Left hindlimb (tissue), 1 donor: ENCODE measurements at regions not wholly inside any gene's neighbourhood (a gene's known extent, or its start where the extent isn't known, plus 50 kb on each side); places are given as distances from the start of the nearest gene placed in this dataset.

ENCODE experiments used
- DNase-seq: peaks from one replicate; pipeline ENCODE4 v3.0.0-alpha.2; 2018

DNA sequence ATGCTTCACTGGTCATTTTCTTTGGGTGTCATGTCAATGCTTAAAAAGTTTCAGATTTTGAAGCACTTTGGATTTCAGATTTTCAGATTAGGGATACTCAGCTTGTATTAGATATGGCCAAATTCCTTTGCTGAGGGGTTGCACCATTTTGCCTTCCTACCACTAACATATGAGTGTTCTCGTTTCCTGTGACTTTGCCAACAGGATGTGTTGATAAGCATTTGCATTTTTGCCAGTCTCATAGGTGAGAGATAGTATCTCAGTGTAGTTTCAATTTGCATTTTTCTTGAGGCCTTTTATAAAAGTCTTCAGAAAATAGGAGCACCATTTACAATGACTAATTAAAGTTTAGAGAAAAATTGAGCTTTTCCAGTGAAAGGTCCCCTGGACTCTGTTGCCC lies 71.6 kb upstream of the CLCN4 start:
- no peak for DNase-seq

DNA sequence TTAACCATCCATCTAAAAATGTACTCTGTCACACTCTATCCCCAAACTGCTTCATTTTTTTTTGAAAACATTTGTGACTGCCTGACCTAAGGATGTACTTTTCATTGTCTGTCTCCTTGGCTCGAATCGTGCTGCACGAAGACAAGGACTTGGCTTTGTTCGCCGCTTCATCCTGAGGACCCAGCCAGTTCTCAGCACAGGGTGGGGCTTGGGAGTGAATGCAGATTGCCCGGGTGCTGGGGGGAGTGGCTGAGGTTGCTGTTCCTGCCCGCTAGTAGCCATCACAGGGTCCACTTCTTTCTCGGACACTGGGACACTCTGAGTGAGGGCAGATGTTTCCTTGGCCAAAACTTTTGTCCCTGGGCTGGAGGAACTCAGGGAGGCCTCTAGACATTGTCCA lies 70.1 kb upstream of the CLCN4 start:
- peak; percentile 33 for DNase-seq

DNA sequence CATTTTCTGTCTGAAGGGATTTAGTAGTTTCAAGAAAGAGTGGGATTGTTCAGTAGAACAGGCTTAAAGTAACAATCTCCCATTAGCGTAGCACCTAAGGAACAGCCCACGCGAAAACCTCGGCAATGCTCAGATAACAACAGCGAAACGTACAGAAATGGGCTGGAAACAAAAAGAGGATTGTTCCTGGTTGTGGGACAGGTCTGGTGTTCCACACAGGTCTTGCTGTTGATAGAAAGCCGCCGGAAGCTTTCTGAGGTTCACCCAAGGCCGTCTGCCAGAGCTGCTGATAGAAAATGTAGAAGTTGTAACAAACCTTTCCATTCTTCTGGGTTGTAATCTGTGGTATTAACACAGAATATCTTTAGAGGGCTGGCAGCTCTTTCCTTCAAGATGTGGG lies 69.4 kb upstream of the CLCN4 start:
- DNase-seq, result no peak

DNA sequence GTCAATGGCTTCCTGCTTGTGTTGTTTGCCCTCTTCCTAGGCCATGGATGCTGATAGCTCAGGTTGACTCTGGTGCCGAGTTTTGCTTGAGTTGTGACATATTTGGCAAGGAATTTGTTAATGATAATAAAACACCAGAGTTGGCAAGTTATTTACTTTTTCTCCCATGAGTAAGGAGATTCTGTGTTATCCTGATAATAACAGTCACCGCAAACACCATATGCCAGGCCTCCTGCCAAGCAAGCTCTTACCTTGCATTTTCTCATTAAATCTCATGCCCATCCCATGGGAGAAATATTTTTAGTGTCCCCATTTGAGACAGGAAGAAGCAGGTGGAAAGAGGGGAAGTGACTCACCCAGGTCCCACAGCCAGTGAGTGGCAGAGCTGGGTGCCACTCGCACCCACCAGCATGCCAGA lies 67.4 kb upstream of the CLCN4 start:
- no peak for DNase-seq

DNA sequence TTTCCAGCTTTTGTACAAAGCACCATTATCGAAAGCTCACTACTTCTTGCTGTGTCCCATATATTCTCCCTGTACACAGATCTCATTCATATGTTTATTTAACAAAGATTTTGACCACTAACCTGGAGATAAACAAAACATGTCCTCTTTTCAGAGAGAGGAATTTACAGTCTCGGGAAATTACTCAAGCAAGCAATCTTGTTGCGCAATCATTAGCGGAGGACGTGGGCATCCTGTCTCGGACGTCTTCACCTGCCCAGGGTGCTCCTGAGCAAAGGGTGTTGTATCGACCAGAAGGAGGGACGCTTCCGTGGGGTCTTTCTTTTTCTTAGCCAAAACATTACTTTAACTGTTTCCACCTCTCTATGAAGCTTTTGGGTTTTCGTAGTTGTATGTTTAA lies 66.5 kb upstream of the CLCN4 start:
- DNase-seq, result no peak

DNA sequence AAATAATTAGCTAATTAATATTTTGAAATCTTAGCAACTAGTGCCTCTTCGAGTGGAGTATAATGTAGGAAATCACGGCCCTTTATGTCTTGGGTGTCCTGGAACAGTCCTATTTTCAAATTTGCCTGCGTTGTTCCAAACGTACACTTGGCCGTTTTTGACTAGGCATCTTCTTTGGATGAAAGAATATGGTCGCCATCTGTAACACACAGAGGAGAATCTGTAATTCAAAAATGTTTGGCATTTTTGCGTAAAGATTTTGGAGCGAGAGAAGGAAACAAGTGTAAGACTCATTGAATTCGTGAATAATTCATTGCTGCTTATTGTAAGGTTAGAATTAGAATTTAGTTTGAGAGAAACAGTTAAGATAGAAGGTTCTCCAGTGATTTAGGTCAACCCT lies 61.5 kb upstream of the CLCN4 start:
- no peak for DNase-seq

DNA sequence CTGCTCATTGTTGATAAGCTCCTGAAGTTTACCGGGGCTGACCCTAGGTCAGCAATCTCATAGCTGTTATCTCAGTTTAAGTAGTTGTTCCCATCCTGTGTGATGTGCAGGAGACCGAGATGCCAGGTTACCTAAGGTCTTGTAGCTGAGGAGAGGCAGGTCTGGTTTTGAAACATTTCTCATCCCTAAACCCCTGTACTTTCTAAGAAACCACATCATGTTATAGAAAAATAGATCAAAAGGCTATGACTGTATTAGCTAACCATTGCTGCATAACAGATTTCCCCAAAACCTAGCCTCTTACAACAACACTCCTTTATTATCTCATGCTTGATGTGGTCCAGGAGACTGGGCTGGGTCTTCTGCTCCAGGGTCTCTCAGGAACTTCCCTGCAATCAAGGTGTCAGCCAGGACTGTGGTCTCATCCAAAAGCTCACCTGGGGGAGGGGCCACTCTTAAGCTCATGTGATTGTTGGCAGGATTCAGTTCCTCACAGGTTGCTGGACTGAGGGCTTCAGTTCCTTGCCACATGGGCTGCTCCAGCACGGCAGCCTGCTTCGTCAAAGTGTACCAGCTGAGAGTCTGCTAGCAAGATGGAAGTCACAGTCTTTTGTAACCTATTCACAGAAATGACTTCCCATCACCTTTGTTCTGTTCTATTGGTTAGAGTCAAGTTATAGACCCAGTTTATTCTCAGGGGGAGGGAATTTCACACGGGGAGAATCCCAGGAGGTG lies 60.9 kb upstream of the CLCN4 start:
- no peak for DNase-seq

DNA sequence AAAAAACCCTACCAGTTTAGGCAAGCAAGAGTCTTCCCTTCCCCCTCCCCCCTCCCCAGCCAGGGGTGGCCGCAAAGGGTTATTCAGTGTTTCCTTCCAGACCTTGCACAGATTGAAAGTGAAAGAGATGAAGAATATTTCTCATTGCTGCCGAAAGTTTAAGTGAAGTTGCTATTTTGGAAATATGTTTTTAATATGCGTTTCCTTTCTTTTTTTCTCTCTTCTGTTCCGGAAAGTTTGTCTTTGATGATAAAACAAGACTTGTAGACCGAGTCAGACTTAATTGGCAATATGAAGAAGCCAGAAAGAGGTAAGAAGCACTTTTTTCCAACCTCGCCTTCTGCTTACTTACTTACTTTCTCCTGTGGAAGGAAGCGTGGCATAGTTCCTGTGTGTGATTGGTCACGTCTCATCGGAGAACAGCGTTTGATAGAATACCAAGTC lies 58.5 kb upstream of the CLCN4 start:
- peak; percentile 50 for DNase-seq

DNA sequence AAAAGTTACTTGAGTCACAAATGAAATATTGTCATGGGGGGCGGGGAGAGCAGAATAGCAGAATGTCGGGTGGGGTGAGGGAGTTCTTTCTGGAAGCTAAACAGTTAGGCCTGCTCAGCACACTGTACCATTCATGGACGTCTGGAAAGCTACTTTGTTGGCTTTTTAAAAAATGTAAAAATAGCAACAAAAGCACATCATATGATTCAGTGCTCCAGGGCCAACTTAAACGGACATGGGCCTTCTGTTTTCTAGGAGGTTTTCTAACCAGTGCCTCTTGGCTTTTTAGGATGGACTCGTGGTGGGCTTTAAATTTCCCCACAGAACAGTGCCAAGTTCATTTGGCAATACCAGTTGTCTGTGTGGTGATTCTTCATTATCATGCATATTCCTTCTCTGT lies 57.4 kb upstream of the CLCN4 start:
- DNase-seq, result no peak

DNA sequence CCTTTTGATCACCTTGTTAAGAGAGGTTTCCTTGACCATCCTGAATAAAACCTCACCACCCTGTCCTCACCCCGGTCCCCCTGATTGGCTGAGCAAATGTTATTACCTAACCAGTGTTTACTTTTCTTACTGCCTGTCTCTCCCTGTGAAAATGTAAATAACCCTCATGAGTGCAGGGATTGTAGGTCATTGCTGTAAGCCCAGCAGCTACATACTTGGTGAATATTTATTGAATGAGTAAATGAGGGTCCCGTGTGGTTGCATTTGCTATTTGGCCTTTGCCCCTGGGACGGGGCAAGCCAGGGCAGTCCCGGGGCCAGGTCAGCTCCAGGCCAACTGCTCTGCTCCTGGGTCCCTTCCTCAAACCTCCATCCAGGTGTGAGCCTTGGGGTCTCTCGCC lies 55.5 kb upstream of the CLCN4 start:
- DNase-seq, result no peak

DNA sequence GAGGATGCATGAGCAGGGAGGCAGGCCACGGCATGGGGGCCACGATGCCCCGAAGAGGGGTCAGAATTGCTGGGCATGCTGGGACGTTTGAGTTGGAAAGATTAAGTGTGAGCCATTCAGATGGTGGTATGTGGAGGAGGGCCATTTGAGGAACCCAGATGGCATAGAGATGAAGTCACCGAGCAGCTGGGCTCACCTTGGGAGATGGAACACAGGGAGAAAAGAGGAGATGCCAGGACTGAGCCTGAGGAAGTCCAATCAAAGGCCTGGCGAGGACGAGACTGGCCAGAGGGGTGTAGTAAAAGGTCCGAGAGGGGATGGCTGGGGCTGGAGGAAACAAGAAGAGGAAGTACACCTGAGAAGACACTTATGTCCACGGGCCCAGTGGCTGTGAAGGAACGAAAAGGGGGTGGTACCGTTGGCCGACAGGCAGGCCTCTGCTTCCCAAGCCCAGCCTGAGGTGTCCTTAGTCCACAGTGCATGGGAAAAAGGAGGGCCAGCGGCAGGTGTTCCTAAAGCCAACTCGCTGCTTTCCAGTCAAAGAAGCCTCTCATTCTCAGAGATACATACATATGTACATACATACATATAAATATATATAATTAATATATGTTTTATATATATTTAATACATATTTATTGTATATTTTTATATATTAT lies 54.6 kb upstream of the CLCN4 start:
- DNase-seq, result no peak

DNA sequence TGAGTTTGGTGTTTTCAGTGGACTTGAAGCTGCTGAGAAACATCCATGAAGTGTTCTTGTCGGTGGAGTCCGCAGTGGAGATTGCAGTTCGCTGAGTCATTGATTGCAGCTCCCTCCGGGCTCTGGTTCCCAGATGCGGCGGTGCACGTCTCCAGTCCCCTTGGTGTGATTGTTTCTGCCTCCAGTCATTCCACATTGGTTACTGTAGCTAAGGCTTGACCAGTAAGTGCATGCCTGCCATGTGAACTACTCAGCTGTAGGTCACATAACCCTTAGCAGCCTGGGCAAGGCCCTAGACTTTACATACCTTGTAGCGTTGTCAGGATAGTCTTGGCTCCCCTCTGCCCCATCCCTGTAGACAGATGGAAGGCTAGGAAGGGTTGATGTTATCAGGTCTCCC lies 53.8 kb upstream of the CLCN4 start:
- no peak for DNase-seq

DNA sequence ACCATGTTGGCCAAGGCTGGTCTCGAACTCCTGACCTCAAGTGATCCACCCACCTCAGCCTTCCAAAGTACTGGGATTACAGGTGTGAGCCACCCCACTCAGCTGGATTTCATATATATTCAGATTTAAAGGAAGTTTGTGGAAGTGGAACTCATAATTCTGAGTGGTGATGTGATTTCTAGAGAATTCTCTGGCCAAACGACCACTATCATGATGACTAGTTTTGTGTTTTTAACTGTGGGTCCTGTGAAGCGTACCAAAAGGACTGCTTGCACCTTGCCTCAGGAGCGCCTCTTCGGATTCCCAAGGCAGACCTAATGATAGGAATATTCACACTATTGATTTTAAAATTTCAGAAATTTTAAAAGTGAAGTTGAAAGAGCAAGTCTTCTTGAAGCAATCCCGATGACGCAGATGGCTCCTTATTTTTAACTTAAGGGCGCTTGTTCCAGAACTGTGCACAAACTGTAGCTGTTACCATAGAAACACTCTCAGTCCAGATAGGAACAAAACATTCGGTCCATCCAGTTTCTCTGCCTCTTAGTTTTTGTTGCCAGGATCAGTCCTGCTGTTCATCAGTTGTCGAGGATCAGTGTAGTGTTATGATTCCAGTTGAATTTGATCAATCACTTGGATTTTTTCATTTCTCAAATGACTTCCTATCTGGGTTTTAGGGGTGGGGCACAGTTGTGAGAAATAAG lies 51.7 kb upstream of the CLCN4 start:
- DNase-seq, result no peak

DNA sequence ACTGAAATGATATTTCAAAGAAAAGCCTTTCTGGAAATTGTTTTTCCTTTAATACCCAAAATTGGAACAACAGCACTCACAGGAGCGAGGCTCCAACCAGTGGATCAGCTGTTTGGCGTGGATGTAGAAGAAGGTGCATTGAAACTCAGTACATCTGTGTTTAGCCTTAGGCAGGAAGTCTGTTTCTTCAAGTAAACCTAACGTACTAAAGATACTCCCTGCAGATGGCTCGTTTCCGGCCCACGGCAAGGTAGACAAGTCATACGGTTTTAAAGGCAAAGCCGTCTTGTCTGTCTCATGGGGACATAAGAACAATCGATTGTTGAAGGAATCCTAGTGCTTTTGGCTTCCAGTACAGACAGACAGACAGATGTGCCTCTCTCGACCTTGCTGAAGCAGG lies 50.0 kb upstream of the CLCN4 start:
- no peak for DNase-seq
